Endothelial cell of umbilical vein (primary cell): ENCODE measurements at regions not wholly inside any gene's neighbourhood (a gene's known extent, or its start where the extent isn't known, plus 50 kb on each side); places are given as distances from the start of the nearest gene placed in this dataset.

Experiments used
- BruUV-seq: library from RNA; stranded (reverse); fragments of 400-500 nt; replicated peaks from 2 replicates; lab custom pipeline; 2021; lab: Mats Ljungman, UMichigan
- CTCF ChIA-PET: fragments of 300-600, 350-600 bp; sonication (Branson Sonifier 250); formaldehyde crosslinking; loops from one replicate; lab custom pipeline; 2021; ENCODE audit warnings: antibody characterized with exemption, inconsistent platforms; lab: Charles Lee
- POLR2A ChIA-PET: fragments of 300-600, 350-600 bp; sonication (Branson Sonifier 250); formaldehyde crosslinking; loops from one replicate; lab custom pipeline; 2021; ENCODE audit warnings: antibody characterized with exemption, inconsistent platforms; lab: Charles Lee
- DNase-seq: peaks from one replicate; pipeline ENCODE4 v3.0.0-alpha.2; 2011; ENCODE audit warnings: low read depth, low spot score
- FAIRE-seq: peaks from 2 replicates; lab custom pipeline; 2011; peaks lifted over from hg19 to GRCh38; lab: Jason Lieb, UNC
- H2AFZ ChIP-seq: 2 replicates; pipeline ENCODE4 v1.6.0; 2012; ENCODE audit warnings: low read depth, low read length, control low read depth, inconsistent platforms
- H3K27ac ChIP-seq: 2 replicates; pipeline ENCODE4 v1.5.1; 2011; ENCODE audit warnings: low read depth, mild to moderate bottlenecking, control low read depth, low read length, moderate library complexity; ENCODE audit not compliant: insufficient read depth
- H3K27me3 ChIP-seq, 2 experiments: 2 replicates each; pipeline versions ENCODE4 v1.6.0 to v1.6.1; 2011; ENCODE audit warnings: low read length in 2 of 2, mixed read lengths in 1 of 2; ENCODE audit not compliant: control insufficient read depth in 2 of 2, insufficient read depth in 2 of 2
- H3K36me3 ChIP-seq, 2 experiments: 2 replicates in 1 of 2; 3 replicates in 1 of 2; pipeline ENCODE4 v1.5.1; 2011; ENCODE audit warnings: low read length in 2 of 2, mild to moderate bottlenecking in 1 of 2, moderate library complexity in 1 of 2; ENCODE audit not compliant: control insufficient read depth in 2 of 2, insufficient read depth in 2 of 2; ENCODE audit errors: extremely low read depth in 1 of 2
- H3K4me1 ChIP-seq: 3 replicates; pipeline ENCODE4 v1.5.1; 2011; ENCODE audit warnings: mild to moderate bottlenecking, low read length; ENCODE audit not compliant: control insufficient read depth, insufficient read depth; ENCODE audit errors: extremely low read depth
- H3K4me2 ChIP-seq: 2 replicates; pipeline ENCODE4 v1.6.1; 2011; ENCODE audit warnings: low read length, control low read depth, mixed read lengths; ENCODE audit not compliant: insufficient read depth
- H3K4me3 ChIP-seq, 3 experiments: fragments of 200-600 bp in 1 of 3; sonication (generic), shearing (Covaris generic) in 1 of 3; replicated peaks in 1 of 3; 2 replicates each; pipeline ENCODE4 v1.5.1; 2011 to 2016; ENCODE audit warnings: control low read depth in 3 of 3, low read length in 3 of 3, mild to moderate bottlenecking in 2 of 3, inconsistent platforms in 1 of 3, low read depth in 1 of 3, moderate library complexity in 1 of 3; ENCODE audit not compliant: insufficient read depth in 1 of 3
- H3K79me2 ChIP-seq: 2 replicates; pipeline ENCODE4 v1.6.0; 2012; ENCODE audit warnings: low read length, inconsistent platforms; ENCODE audit not compliant: control insufficient read depth, insufficient read depth
- H3K9ac ChIP-seq: replicated peaks from 2 replicates; pipeline ENCODE3; 2011; ENCODE audit warnings: low read length, control low read depth; ENCODE audit not compliant: insufficient read depth; ENCODE audit errors: extremely low read depth
- H3K9me1 ChIP-seq: replicated peaks from 3 replicates; pipeline ENCODE4 v1.6.0; 2011; ENCODE audit warnings: mild to moderate bottlenecking, low read length; ENCODE audit not compliant: control insufficient read depth, insufficient read depth; ENCODE audit errors: extremely low read depth
- H3K9me3 ChIP-seq: replicated peaks from 2 replicates; pipeline ENCODE4 v1.5.1; 2012; ENCODE audit warnings: low read length, inconsistent platforms; ENCODE audit not compliant: control insufficient read depth, insufficient read depth
- H4K20me1 ChIP-seq: replicated peaks from 2 replicates; pipeline ENCODE3; 2011; ENCODE audit warnings: mild to moderate bottlenecking, low read length; ENCODE audit not compliant: control insufficient read depth, insufficient read depth; ENCODE audit errors: extremely low read depth
- CTCF ChIP-seq, 2 donors: IDR thresholded peaks; 1 replicate in 1 of 2; 2 replicates in 1 of 2; pipeline ENCODE4 v1.5.1; 2011; ENCODE audit warnings: low read length in 2 of 2, mild to moderate bottlenecking in 2 of 2, moderate library complexity in 2 of 2, control low read depth in 1 of 2, inconsistent platforms in 1 of 2, low read depth in 1 of 2; ENCODE audit not compliant: insufficient read depth in 1 of 2; ENCODE audit errors: extremely low read depth in 1 of 2
- EZH2 ChIP-seq: IDR thresholded peaks from 2 replicates; pipeline ENCODE4 v1.6.1; 2012; ENCODE audit warnings: borderline replicate concordance, low read depth, mild to moderate bottlenecking, moderate library complexity, low read length, inconsistent platforms; ENCODE audit not compliant: severe bottlenecking
- FOS ChIP-seq: IDR thresholded peaks from 2 replicates; pipeline ENCODE4 v1.6.1; 2011; ENCODE audit warnings: mild to moderate bottlenecking, low read length, moderate library complexity, borderline replicate concordance; ENCODE audit not compliant: insufficient read depth
- GATA2 ChIP-seq: IDR thresholded peaks from 2 replicates; pipeline ENCODE4 v1.7.0; 2011; ENCODE audit warnings: low read depth, mild to moderate bottlenecking, moderate library complexity, mixed read lengths, low read length; ENCODE audit not compliant: insufficient read length, insufficient read depth
- JUN ChIP-seq: IDR thresholded peaks from 2 replicates; pipeline ENCODE4 v1.6.1; 2011; ENCODE audit warnings: borderline replicate concordance, low read depth; ENCODE audit not compliant: insufficient read length, insufficient read depth
- MYC ChIP-seq: IDR thresholded peaks from one replicate; pipeline ENCODE4 v1.6.1; 2011; ENCODE audit warnings: mild to moderate bottlenecking, low read depth, low read length
- POLR2A ChIP-seq: IDR thresholded peaks from 2 replicates; pipeline ENCODE4 v1.6.1; 2012; ENCODE audit warnings: low read depth, mild to moderate bottlenecking, control low read depth, low read length
- POLR2AphosphoS5 ChIP-seq: IDR thresholded peaks from 2 replicates; pipeline ENCODE4 v1.6.1; 2012; ENCODE audit warnings: low read depth, mild to moderate bottlenecking, control low read depth, low read length, moderate library complexity; ENCODE audit not compliant: insufficient read depth
- dilution Hi-C: fragments of 300-500 bp; cut with MboI; formaldehyde crosslinking; loops from one replicate; pipeline ENCODE4 v1.15.0; 2019; ENCODE audit warnings: low sequenced_read_pairs; ENCODE audit not compliant: extremely low pct_ligation_motif_present
- intact Hi-C: fragments of 100-400 bp; cut with micrococcal nuclease; formaldehyde crosslinking; loops from one replicate; pipeline ENCODE4 v1.10.0; 2022
- TF ChIP-seq, protein P1 (sequence below): IDR thresholded peaks from 2 replicates; pipeline ENCODE4 v1.6.1; 2011; ENCODE audit not compliant: insufficient read depth, insufficient read length

DNA sequence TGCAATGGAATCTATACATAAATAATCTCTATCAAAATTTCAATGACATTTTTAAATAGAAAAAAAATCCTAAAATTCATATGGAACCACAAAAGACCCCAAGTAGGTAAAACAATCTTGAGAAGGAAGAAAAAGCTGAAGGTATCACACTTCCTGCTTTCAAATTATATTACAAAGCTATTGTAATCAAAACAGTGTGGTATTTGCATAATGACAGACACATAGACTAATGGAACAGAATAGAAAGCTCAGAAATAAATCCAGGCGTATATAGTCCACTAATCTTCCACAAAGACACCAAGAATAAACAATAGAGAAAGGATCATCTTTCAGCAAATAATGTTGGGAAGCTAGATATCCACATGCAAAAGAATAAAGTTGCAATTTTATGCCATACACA is 699.8 kb upstream of the ID2 start:
- Histone ChIP-seq H3K36me3 (no peaks in the 10 kb centered on the region), H3K27me3 (no peaks in the 10 kb centered on the region), H3K4me2 (no peak overlapping the region), H3K9me3 (peaks cover 2% of the 10 kb centered on the region), H3K9me1 (no peaks in the 10 kb centered on the region), H3K27ac (no peak overlapping the region), H4K20me1 (no peaks in the 10 kb centered on the region), H3K4me1 (no peaks in the 10 kb centered on the region), H2AFZ (no peak overlapping the region), H3K9ac (no peak overlapping the region), H3K4me3 (no peak overlapping the region), H3K79me2 (no peaks in the 10 kb centered on the region)
- no peak for FAIRE-seq
- intact Hi-C loops (no loop called here), dilution Hi-C loops (no loop called here)
- POLR2A ChIA-PET = no interaction called here
- BruUV-seq = no TSS peak
- TF ChIP-seq POLR2AphosphoS5 = no peak
- no peak for TF ChIP-seq FOS
- TF ChIP-seq POLR2A = no peak
- TF ChIP-seq CTCF (IDR thresholded peaks at IDR 0.05; ENCODE audit: extremely low read depth in 1 of 2, insufficient read depth in 1 of 2, low read depth in 1 of 2, low read length in 2 of 2) = no peak
- no peak for TF ChIP-seq JUN
- TF ChIP-seq, protein P1, sequence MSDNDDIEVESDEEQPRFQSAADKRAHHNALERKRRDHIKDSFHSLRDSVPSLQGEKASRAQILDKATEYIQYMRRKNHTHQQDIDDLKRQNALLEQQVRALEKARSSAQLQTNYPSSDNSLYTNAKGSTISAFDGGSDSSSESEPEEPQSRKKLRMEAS = no peak
- TF ChIP-seq MYC = no peak
- no peak for TF ChIP-seq EZH2
- TF ChIP-seq GATA2 = no peak
- no peak for DNase-seq
- CTCF ChIA-PET = no interaction called here
